Astrocyte (in vitro differentiated cells and primary cell): ENCODE measurements at regions not wholly inside any gene's neighbourhood (a gene's known extent, or its start where the extent isn't known, plus 50 kb on each side); places are given as distances from the start of the nearest gene placed in this dataset.
A peak's percentile ranks its signal among the peaks of the same experiment; 100 is the strongest.

Experiments
- DNase-seq: peaks from one replicate; pipeline ENCODE4 v3.0.0-alpha.2; 2010; ENCODE audit warnings: low read depth
- FAIRE-seq: peaks from 2 replicates; lab custom pipeline; 2011; peaks lifted over from hg19 to GRCh38; lab: Jason Lieb, UNC
- H2AFZ ChIP-seq: 2 replicates; pipeline ENCODE4 v1.6.0; 2012; ENCODE audit warnings: low read depth, low read length, inconsistent platforms
- H3K27ac ChIP-seq: 2 replicates; pipeline ENCODE4 v1.5.1; 2011; ENCODE audit warnings: low read depth, low read length, inconsistent platforms
- H3K27me3 ChIP-seq: 2 replicates; pipeline ENCODE4 v1.6.0; 2011; ENCODE audit warnings: low read length, inconsistent platforms; ENCODE audit not compliant: insufficient read depth
- H3K36me3 ChIP-seq: 2 replicates; pipeline ENCODE4 v1.5.1; 2011; ENCODE audit warnings: low read length, inconsistent platforms; ENCODE audit not compliant: insufficient read depth
- H3K4me1 ChIP-seq: 2 replicates; pipeline ENCODE4 v1.5.1; 2011; ENCODE audit warnings: low read length, inconsistent platforms; ENCODE audit not compliant: insufficient read depth
- H3K4me2 ChIP-seq: 2 replicates; pipeline ENCODE4 v1.6.0; 2012; ENCODE audit warnings: low read length, inconsistent platforms
- H3K4me3 ChIP-seq: 2 replicates; pipeline ENCODE4 v1.5.1; 2011; ENCODE audit warnings: low read depth, mild to moderate bottlenecking, low read length, inconsistent platforms; ENCODE audit not compliant: insufficient read depth
- H3K79me2 ChIP-seq: 2 replicates; pipeline ENCODE4 v1.6.0; 2012; ENCODE audit warnings: mild to moderate bottlenecking, low read length, inconsistent platforms; ENCODE audit not compliant: insufficient read depth
- H3K9ac ChIP-seq: 2 replicates; pipeline ENCODE4 v1.6.0; 2012; ENCODE audit warnings: mild to moderate bottlenecking, low read length, inconsistent platforms
- H3K9me3 ChIP-seq: 2 replicates; pipeline ENCODE4 v1.5.1; 2012; ENCODE audit warnings: low read depth, mild to moderate bottlenecking, low read length, inconsistent platforms; ENCODE audit not compliant: insufficient read depth
- H4K20me1 ChIP-seq: 2 replicates; pipeline ENCODE4 v1.6.0; 2012; ENCODE audit warnings: low read length, inconsistent platforms; ENCODE audit not compliant: insufficient read depth
- H3K27ac Mint-ChIP-seq: one replicate; pipeline ENCODE4 v1.8.0; 2021; ENCODE audit warnings: mild to moderate bottlenecking, mixed read lengths; ENCODE audit not compliant: unreplicated experiment
- H3K27me3 Mint-ChIP-seq: one replicate; pipeline ENCODE4 v1.8.0; 2021; ENCODE audit warnings: low read depth, mixed read lengths; ENCODE audit not compliant: unreplicated experiment
- H3K36me3 Mint-ChIP-seq: one replicate; pipeline ENCODE4 v1.8.0; 2021; ENCODE audit warnings: low read depth, mixed read lengths; ENCODE audit not compliant: unreplicated experiment
- H3K4me1 Mint-ChIP-seq: one replicate; pipeline ENCODE4 v1.8.0; 2021; ENCODE audit warnings: low read depth, mixed read lengths; ENCODE audit not compliant: unreplicated experiment
- H3K4me3 Mint-ChIP-seq: one replicate; pipeline ENCODE4 v1.8.0; 2021; ENCODE audit warnings: mild to moderate bottlenecking, moderate library complexity, mixed read lengths; ENCODE audit not compliant: unreplicated experiment
- H3K9me3 Mint-ChIP-seq: one replicate; pipeline ENCODE4 v1.8.0; 2021; ENCODE audit warnings: mild to moderate bottlenecking, mixed read lengths; ENCODE audit not compliant: unreplicated experiment
- CTCF ChIP-seq: IDR thresholded peaks from 2 replicates; pipeline ENCODE4 v1.5.1; 2011; ENCODE audit warnings: low read depth, mild to moderate bottlenecking, inconsistent platforms, low read length, moderate library complexity; ENCODE audit not compliant: insufficient read depth
- EZH2 ChIP-seq: IDR thresholded peaks from 2 replicates; pipeline ENCODE4 v1.6.1; 2012; ENCODE audit warnings: mild to moderate bottlenecking, low read length, inconsistent platforms; ENCODE audit not compliant: insufficient read depth

- no peak for FAIRE-seq
These were observed 138.9 kb upstream of the HAAO start for GRCh38 chr2:42931146-42931817.

GRCh38 chr2:42930025-42930581 lies 137.7 kb upstream of the HAAO start:
- H3K4me2 ChIP-seq = peak overlapping the region; percentile 65
- H3K9me3 ChIP-seq = no peaks in the 10 kb centered on the region
- Mint-ChIP-seq H3K27me3 (no peaks in the 10 kb centered on the region), H3K4me3 (no peak overlapping the region), H3K4me1 (peaks cover 41% of the 10 kb centered on the region), H3K27ac (peak overlapping the region; percentile 71), H3K9me3 (peaks cover 2% of the 10 kb centered on the region), H3K36me3 (no peaks in the 10 kb centered on the region)
- H4K20me1 ChIP-seq = no peaks in the 10 kb centered on the region
- FAIRE-seq (no peak), DNase-seq (peak; percentile 82)
- no peaks in the 10 kb centered on the region for H3K27me3 ChIP-seq
- H3K27ac ChIP-seq = peak overlapping the region; percentile 74
- TF ChIP-seq EZH2 (no peak), CTCF (no peak)
- no peaks in the 10 kb centered on the region for H3K36me3 ChIP-seq
- H3K4me3 ChIP-seq = no peak overlapping the region
- H3K4me1 ChIP-seq = peaks cover 50% of the 10 kb centered on the region
- no peaks in the 10 kb centered on the region for H3K79me2 ChIP-seq
- H3K9ac ChIP-seq = peak overlapping the region; percentile 54
- H2AFZ ChIP-seq = peak overlapping the region; percentile 51

More at GRCh38 chr2:42931146-42931817, 138.9 kb upstream of the HAAO start:
- Histone ChIP-seq H3K36me3 (no peaks in the 10 kb centered on the region), H3K4me1 (peaks cover 38% of the 10 kb centered on the region), H2AFZ (peak overlapping the region; percentile 21), H3K4me2 (peak overlapping the region; percentile 23), H3K9me3 (no peaks in the 10 kb centered on the region), H4K20me1 (no peaks in the 10 kb centered on the region), H3K4me3 (no peak overlapping the region), H3K9ac (no peak overlapping the region), H3K27ac (no peak overlapping the region), H3K27me3 (no peaks in the 10 kb centered on the region), H3K79me2 (no peaks in the 10 kb centered on the region)
- H3K4me3 Mint-ChIP-seq = no peak overlapping the region
- peaks cover 4% of the 10 kb centered on the region for H3K27me3 Mint-ChIP-seq
- no peaks in the 10 kb centered on the region for H3K36me3 Mint-ChIP-seq
- peaks cover 2% of the 10 kb centered on the region for H3K9me3 Mint-ChIP-seq
- H3K27ac Mint-ChIP-seq = peak overlapping the region; percentile 42
- no peak for DNase-seq
- H3K4me1 Mint-ChIP-seq = peaks cover 30% of the 10 kb centered on the region
- TF ChIP-seq CTCF (peak; percentile 14), EZH2 (no peak)

GRCh38 chr2:42929546-42930024 lies 137.2 kb upstream of the HAAO start:
- Mint-ChIP-seq H3K36me3 (no peaks in the 10 kb centered on the region), H3K4me3 (no peak overlapping the region), H3K27ac (peak overlapping the region; percentile 18), H3K4me1 (peaks cover 46% of the 10 kb centered on the region), H3K27me3 (no peaks in the 10 kb centered on the region), H3K9me3 (peaks cover 2% of the 10 kb centered on the region)
- Histone ChIP-seq H3K27ac (peak overlapping the region; percentile 74), H3K4me3 (no peak overlapping the region), H3K9ac (peak overlapping the region; percentile 54), H3K4me2 (peak overlapping the region; percentile 65), H3K27me3 (no peaks in the 10 kb centered on the region), H4K20me1 (no peaks in the 10 kb centered on the region), H3K36me3 (no peaks in the 10 kb centered on the region), H3K79me2 (no peaks in the 10 kb centered on the region), H3K9me3 (no peaks in the 10 kb centered on the region), H2AFZ (peak overlapping the region; percentile 51), H3K4me1 (peaks cover 54% of the 10 kb centered on the region)
- TF ChIP-seq CTCF (no peak), EZH2 (no peak)
- FAIRE-seq = no peak
- DNase-seq = no peak
